ENCODE measurements at regions not wholly inside any gene's neighbourhood (a gene's known extent, or its start where the extent isn't known, plus 50 kb on each side); places are given as distances from the start of the nearest gene placed in this dataset.

DNA sequence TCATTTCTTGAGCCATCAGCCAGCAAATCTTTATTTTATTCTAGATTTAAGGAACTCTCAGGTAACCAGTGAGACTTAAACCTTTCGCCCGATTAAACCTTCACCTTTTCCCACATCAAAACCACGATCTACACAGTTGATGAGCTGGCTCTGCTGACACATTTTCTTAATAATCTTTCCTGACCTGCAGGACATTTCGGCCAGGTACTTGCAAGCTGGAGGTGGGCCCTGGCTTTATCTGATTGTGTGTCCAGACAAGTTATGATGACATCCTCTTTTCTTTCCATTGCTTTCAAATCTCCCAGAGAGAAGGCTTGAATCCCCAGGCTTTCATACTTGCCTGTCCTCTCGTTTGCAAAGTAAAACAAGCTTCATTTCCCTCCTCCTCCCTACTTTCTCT lies 144.2 kb downstream of the EFNB2 start:
- Histone ChIP-seq H3K27ac (replicated peaks in 1 of 4) (no peak overlapping the region), H3K27me3 (no peaks in the 10 kb centered on the region), H3K4me1 (no peaks in the 10 kb centered on the region), H3K36me3 (no peaks in the 10 kb centered on the region), H3K4me3 (no peak overlapping the region), H3K9me3 (no peaks in the 10 kb centered on the region)
- 97% methylated on average over 5 of the region's 5 CpGs for whole genome bisulfite sequencing
- DNase-seq (ENCODE audit: extremely low spot score) = no peak
- intact Hi-C loops (cut with DNase I) = no loop called here
- TF ChIP-seq, protein P1, sequence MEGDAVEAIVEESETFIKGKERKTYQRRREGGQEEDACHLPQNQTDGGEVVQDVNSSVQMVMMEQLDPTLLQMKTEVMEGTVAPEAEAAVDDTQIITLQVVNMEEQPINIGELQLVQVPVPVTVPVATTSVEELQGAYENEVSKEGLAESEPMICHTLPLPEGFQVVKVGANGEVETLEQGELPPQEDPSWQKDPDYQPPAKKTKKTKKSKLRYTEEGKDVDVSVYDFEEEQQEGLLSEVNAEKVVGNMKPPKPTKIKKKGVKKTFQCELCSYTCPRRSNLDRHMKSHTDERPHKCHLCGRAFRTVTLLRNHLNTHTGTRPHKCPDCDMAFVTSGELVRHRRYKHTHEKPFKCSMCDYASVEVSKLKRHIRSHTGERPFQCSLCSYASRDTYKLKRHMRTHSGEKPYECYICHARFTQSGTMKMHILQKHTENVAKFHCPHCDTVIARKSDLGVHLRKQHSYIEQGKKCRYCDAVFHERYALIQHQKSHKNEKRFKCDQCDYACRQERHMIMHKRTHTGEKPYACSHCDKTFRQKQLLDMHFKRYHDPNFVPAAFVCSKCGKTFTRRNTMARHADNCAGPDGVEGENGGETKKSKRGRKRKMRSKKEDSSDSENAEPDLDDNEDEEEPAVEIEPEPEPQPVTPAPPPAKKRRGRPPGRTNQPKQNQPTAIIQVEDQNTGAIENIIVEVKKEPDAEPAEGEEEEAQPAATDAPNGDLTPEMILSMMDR (IDR thresholded peaks at IDR 0.05) = no peak
- TF ChIP-seq POLR2AphosphoS5 (IDR thresholded peaks at IDR 0.05) = no peak
- no peak for TF ChIP-seq EP300 (IDR thresholded peaks at IDR 0.05)
- TF ChIP-seq POLR2A (IDR thresholded peaks at IDR 0.05; ENCODE audit: low read depth) = no peak

DNA sequence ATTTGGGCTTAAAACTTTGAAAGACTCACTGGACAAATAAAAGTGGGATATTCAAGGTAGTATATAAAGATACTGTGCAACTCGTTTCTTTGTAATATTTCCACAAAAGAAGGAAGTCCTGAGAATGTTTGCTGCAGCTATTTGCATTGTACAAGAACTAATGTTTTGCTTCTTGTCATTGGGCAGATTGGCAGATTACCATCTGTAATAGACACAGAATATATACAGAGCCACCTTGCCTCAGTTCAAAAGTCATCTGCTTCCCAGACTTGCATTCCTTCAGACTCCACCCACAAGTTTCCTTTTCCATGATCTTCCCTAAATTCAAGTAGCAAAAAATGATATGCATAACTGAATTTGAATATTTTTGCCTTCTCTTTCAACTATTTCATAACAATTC lies 145.1 kb downstream of the EFNB2 start:
- 64% methylated on average over 1 of the region's 1 CpG for WGBS
- no peak for TF ChIP-seq POLR2AphosphoS5 (IDR thresholded peaks at IDR 0.05)
- TF ChIP-seq POLR2A (IDR thresholded peaks at IDR 0.05; ENCODE audit: low read depth) = no peak
- TF ChIP-seq, protein P1 (IDR thresholded peaks at IDR 0.05) = no peak
- TF ChIP-seq EP300 (IDR thresholded peaks at IDR 0.05) = no peak

DNA sequence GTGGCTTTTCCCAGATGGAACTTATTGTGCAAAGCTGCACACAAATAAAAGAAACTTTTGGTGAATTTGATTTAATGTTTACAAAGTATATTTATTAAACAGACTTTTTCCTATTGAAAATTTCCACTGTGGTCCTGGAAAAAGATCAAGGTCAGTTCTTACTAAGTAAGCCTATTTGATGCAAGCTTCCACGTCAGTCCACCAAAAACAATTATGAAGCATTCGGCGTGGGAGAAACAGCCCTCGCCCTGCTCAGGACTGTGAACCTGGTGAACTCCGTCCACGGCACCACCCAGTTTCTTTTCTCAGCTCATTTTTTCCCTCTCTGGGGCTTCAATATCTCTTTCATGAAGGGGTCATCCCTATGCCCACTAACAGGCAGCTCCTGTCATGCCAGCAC lies 149.8 kb downstream of the EFNB2 start:
- no peak overlapping the region for H3K4me3 ChIP-seq
- TF ChIP-seq EP300 (IDR thresholded peaks at IDR 0.05) (no peak), POLR2AphosphoS5 (IDR thresholded peaks at IDR 0.05) (no peak), POLR2A (IDR thresholded peaks at IDR 0.05; ENCODE audit: low read depth) (no peak)
- TF ChIP-seq, protein P1 (IDR thresholded peaks at IDR 0.05) = no peak
- intact Hi-C loops (cut with DNase I) = no loop called here
- no peaks in the 10 kb centered on the region for H3K9me3 ChIP-seq
- H3K4me1 ChIP-seq = no peaks in the 10 kb centered on the region
- H3K36me3 ChIP-seq = no peaks in the 10 kb centered on the region
- 90% methylated on average over 6 of the region's 6 CpGs for WGBS
- no peaks in the 10 kb centered on the region for H3K27me3 ChIP-seq
- no peak overlapping the region for H3K27ac ChIP-seq (replicated peaks in 1 of 4)
- DNase-seq (ENCODE audit: extremely low spot score) = no peak

More for the DNA sequence above, 145.1 kb downstream of the EFNB2 start:
- Histone ChIP-seq H3K9me3 (no peaks in the 10 kb centered on the region), H3K4me3 (no peak overlapping the region), H3K27ac (replicated peaks in 1 of 4) (no peak overlapping the region), H3K4me1 (no peaks in the 10 kb centered on the region), H3K27me3 (no peaks in the 10 kb centered on the region), H3K36me3 (no peaks in the 10 kb centered on the region)
- no peak for DNase-seq (ENCODE audit: extremely low spot score)
- intact Hi-C loops (cut with DNase I) = no loop called here

DNA sequence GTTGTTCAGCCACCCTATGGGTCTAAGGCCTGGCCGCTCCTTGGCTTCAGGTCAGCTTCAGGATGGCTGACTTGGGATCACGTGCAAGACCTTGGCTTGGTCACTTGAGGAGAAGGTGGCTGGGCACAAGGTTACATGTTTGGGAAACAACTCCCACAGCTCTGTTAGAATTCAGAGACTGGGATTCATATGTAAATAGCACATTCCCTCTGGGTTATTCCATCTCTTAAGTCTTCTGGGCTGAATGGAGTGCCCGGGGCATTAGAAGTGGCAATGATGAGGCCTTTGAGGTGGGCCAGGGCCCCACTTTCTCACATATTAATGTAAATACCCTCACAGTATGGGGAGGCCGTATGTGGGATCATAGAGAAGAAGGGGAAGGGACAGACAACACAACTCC lies 150.9 kb downstream of the EFNB2 start:
- WGBS = 97% methylated on average over 4 of the region's 4 CpGs
- TF ChIP-seq POLR2AphosphoS5 (IDR thresholded peaks at IDR 0.05) = no peak
- no peak for TF ChIP-seq EP300 (IDR thresholded peaks at IDR 0.05)
- TF ChIP-seq, protein P1 (IDR thresholded peaks at IDR 0.05) = no peak
- TF ChIP-seq POLR2A (IDR thresholded peaks at IDR 0.05; ENCODE audit: low read depth) = no peak
- no peak overlapping the region for H3K4me3 ChIP-seq
- DNase-seq (ENCODE audit: extremely low spot score) = no peak
- H3K4me1 ChIP-seq = no peaks in the 10 kb centered on the region
- no peaks in the 10 kb centered on the region for H3K9me3 ChIP-seq
- H3K36me3 ChIP-seq = no peaks in the 10 kb centered on the region
- H3K27ac ChIP-seq (replicated peaks in 1 of 4) = no peak overlapping the region
- no peaks in the 10 kb centered on the region for H3K27me3 ChIP-seq
- intact Hi-C loops (cut with DNase I) = no loop called here

DNA sequence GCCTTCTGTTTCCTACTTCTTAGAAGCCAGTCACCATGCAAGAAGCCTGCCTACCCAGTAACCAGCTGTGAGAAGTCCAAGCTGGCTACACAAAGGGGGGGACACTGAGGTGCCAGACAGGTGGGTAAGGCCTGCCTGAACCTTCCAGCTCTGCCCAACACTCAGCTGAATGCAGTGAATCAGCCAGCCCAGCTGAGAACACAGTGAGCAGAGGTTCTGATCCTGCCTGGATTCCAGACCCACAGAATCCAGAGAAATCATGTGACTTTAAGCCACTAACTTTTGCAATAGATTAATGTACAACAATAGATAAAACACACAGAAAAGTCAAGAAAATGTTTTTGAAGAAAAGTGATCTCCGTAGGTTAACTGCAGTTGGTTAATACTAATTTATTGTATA lies 151.7 kb downstream of the EFNB2 start:
- Histone ChIP-seq H3K27me3 (no peaks in the 10 kb centered on the region), H3K4me1 (no peaks in the 10 kb centered on the region), H3K9me3 (no peaks in the 10 kb centered on the region), H3K36me3 (no peaks in the 10 kb centered on the region), H3K4me3 (no peak overlapping the region), H3K27ac (replicated peaks in 1 of 4) (no peak overlapping the region)
- TF ChIP-seq, protein P1 (IDR thresholded peaks at IDR 0.05) = no peak
- TF ChIP-seq POLR2AphosphoS5 (IDR thresholded peaks at IDR 0.05) = no peak
- intact Hi-C loops (cut with DNase I) = no loop called here
- DNase-seq (ENCODE audit: extremely low spot score) = no peak
- 90% methylated on average over 1 of the region's 1 CpG for WGBS

All from esophagus muscularis mucosa (tissue), 4 donors.